Trophoblast cell (in vitro differentiated cells and primary cell): ENCODE measurements at regions not wholly inside any gene's neighbourhood (a gene's known extent, or its start where the extent isn't known, plus 50 kb on each side); places are given as distances from the start of the nearest gene placed in this dataset.

Experiments
- DNase-seq, 2 donors: peaks; one replicate each; pipeline ENCODE4 v3.0.0-alpha.2; 2016
- H2AFZ ChIP-seq: 2 replicates; pipeline ENCODE4 v1.6.1; 2013; ENCODE audit warnings: low read length, moderate library complexity, mild to moderate bottlenecking; ENCODE audit not compliant: insufficient read depth, poor library complexity
- H2AK5ac ChIP-seq: 2 replicates; pipeline ENCODE4 v1.6.1; 2013; ENCODE audit warnings: mild to moderate bottlenecking, low read length
- H2BK120ac ChIP-seq: 2 replicates; pipeline ENCODE4 v1.6.1; 2013; ENCODE audit warnings: low read length, mild to moderate bottlenecking, moderate library complexity; ENCODE audit not compliant: insufficient read depth, poor library complexity
- H2BK12ac ChIP-seq: 2 replicates; pipeline ENCODE4 v1.6.1; 2013; ENCODE audit warnings: mild to moderate bottlenecking, low read length, moderate library complexity
- H2BK5ac ChIP-seq: 2 replicates; pipeline ENCODE4 v1.6.1; 2013; ENCODE audit warnings: low read length, low read depth, moderate library complexity, mild to moderate bottlenecking; ENCODE audit not compliant: poor library complexity
- H3K14ac ChIP-seq: 2 replicates; pipeline ENCODE4 v1.6.1; 2013; ENCODE audit warnings: mild to moderate bottlenecking, low read length
- H3K18ac ChIP-seq: 2 replicates; pipeline ENCODE4 v1.6.1; 2013; ENCODE audit warnings: mild to moderate bottlenecking, low read length
- H3K23ac ChIP-seq: 2 replicates; pipeline ENCODE4 v1.6.1; 2013; ENCODE audit warnings: low read length
- H3K27ac ChIP-seq: 2 replicates; pipeline ENCODE4 v1.5.1; 2013; ENCODE audit warnings: low read depth, mild to moderate bottlenecking, inconsistent platforms, low read length, moderate library complexity
- H3K27me3 ChIP-seq: 2 replicates; pipeline ENCODE4 v1.6.1; 2013; ENCODE audit warnings: inconsistent platforms, mild to moderate bottlenecking, low read length, moderate library complexity; ENCODE audit not compliant: insufficient read depth
- H3K36me3 ChIP-seq, 2 experiments: 1 replicate in 1 of 2; 2 replicates in 1 of 2; pipeline ENCODE4 v1.6.1; 2013; ENCODE audit warnings: low read length in 2 of 2, mild to moderate bottlenecking in 2 of 2, moderate library complexity in 1 of 2; ENCODE audit not compliant: insufficient read depth in 2 of 2, control insufficient read depth in 1 of 2
- H3K4ac ChIP-seq: 2 replicates; pipeline ENCODE4 v1.6.1; 2013; ENCODE audit warnings: low read depth, mild to moderate bottlenecking, low read length, moderate library complexity
- H3K4me1 ChIP-seq, 2 experiments: 1 replicate in 1 of 2; 2 replicates in 1 of 2; pipeline ENCODE4 v1.6.1; 2013; ENCODE audit warnings: low read length in 2 of 2, mild to moderate bottlenecking in 2 of 2, moderate library complexity in 1 of 2; ENCODE audit not compliant: insufficient read depth in 2 of 2, control insufficient read depth in 1 of 2
- H3K4me2 ChIP-seq: 2 replicates; pipeline ENCODE4 v1.6.1; 2013; ENCODE audit warnings: inconsistent platforms, mild to moderate bottlenecking, low read length, moderate library complexity
- H3K4me3 ChIP-seq: 2 replicates; pipeline ENCODE4 v1.5.1; 2013; ENCODE audit warnings: mild to moderate bottlenecking, low read depth, low read length, inconsistent platforms
- H3K79me1 ChIP-seq: one replicate; pipeline ENCODE4 v1.6.1; 2013; ENCODE audit warnings: low read length
- H3K79me2 ChIP-seq: 2 replicates; pipeline ENCODE4 v1.6.1; 2013; ENCODE audit warnings: low read length, mild to moderate bottlenecking; ENCODE audit not compliant: control insufficient read depth, insufficient read depth, poor library complexity
- H3K9ac ChIP-seq: 2 replicates; pipeline ENCODE4 v1.6.1; 2013; ENCODE audit warnings: mild to moderate bottlenecking, low read length
- H3K9me3 ChIP-seq: 2 replicates; pipeline ENCODE4 v1.6.1; 2013; ENCODE audit warnings: low read depth, mild to moderate bottlenecking, control low read depth, inconsistent platforms, low read length; ENCODE audit not compliant: insufficient read depth
- H4K12ac ChIP-seq: 2 replicates; pipeline ENCODE4 v1.6.1; 2013; ENCODE audit warnings: low read depth, mild to moderate bottlenecking, low read length, moderate library complexity
- H4K8ac ChIP-seq: 2 replicates; pipeline ENCODE4 v1.6.1; 2013; ENCODE audit warnings: low read depth, mild to moderate bottlenecking, low read length, moderate library complexity
- H4K91ac ChIP-seq: one replicate; pipeline ENCODE4 v1.6.1; 2013; ENCODE audit warnings: low read depth, mild to moderate bottlenecking, low read length, moderate library complexity
- WGBS: extraction: QIAGEN DNeasy Blood & Tissue Kit; methylation state at CpG from one replicate; pipeline ENCODE4 v1.1.7; 2013; ENCODE audit warnings: missing lambda C conversion rate; ENCODE audit not compliant: insufficient read length, insufficient coverage; ENCODE audit errors: extremely low coverage; 5-methylcytosine and 5-hydroxymethylcytosine counted together

DNA sequence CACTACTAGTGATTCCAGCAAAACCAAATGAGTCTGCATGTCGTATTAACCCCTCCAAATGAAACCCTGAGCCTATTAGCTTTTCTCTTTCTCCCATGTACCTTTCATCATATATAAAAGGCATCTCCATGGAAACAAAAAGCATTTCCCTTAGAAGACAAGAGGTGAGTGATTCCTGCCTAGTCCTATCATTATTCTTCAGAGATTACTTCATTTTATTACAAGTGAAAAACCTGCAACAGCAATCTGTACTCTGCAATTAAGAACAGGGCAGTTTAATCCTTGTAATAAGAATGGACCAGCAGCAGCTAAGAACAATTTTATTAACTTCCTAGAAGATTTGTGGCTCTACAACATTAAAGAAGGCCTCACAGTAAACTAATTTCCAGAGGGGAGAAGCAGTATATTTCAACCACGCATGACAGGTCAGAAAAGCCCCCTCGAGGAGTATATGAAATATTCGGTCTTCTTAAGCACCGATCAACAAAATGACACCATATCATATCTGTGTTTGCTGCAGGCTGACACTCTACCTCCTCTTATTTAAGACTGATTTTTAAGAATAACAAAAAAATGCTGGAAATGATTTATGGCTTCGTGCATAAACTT, 132.3 kb upstream of the TFPI start:
- WGBS, result no CpG with 5 or more reads among the region's 6 CpGs
- no peak overlapping the region for H4K91ac ChIP-seq
- H2BK12ac ChIP-seq, result no peak overlapping the region
- H3K27me3 ChIP-seq, result no peaks in the 10 kb centered on the region
- H3K79me1 ChIP-seq, result no peaks in the 10 kb centered on the region
- H3K23ac ChIP-seq, result no peak overlapping the region
- DNase-seq, result no peak
- no peak overlapping the region for H3K4ac ChIP-seq
- H3K9me3 ChIP-seq, result no peaks in the 10 kb centered on the region
- no peak overlapping the region for H2BK5ac ChIP-seq
- no peaks in the 10 kb centered on the region for H3K4me1 ChIP-seq
- H3K27ac ChIP-seq, result no peak overlapping the region
- H3K36me3 ChIP-seq, result no peaks in the 10 kb centered on the region
- no peak overlapping the region for H2AK5ac ChIP-seq
- H3K18ac ChIP-seq, result no peak overlapping the region
- no peak overlapping the region for H3K14ac ChIP-seq
- H3K9ac ChIP-seq, result no peak overlapping the region
- H4K12ac ChIP-seq, result no peak overlapping the region
- no peak overlapping the region for H3K4me3 ChIP-seq
- H3K79me2 ChIP-seq, result no peaks in the 10 kb centered on the region
- no peak overlapping the region for H4K8ac ChIP-seq
- H3K4me2 ChIP-seq, result no peak overlapping the region
- no peak overlapping the region for H2AFZ ChIP-seq
- no peak overlapping the region for H2BK120ac ChIP-seq

DNA sequence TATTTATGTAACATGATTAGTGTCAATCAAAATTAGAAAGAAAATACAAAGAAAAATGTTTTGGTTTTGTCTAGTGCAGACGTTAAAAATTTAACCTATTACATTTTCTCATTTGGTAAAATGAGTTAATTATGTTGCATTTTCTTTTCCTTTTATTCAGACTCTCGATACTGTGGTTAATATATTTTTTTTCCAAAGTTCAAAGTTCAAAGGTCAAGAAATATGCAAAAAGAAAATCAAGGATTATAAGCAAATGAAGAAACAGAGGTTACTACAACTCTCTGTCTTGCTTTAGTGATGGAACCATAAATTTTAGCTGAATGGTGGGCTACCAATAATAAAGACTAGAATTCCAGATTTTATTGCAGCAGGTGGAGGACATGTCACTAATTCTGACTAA, 133.3 kb upstream of the TFPI start:
- Histone ChIP-seq H4K12ac (no peak overlapping the region), H3K27ac (no peak overlapping the region), H3K18ac (no peak overlapping the region), H2AFZ (no peak overlapping the region), H4K8ac (no peak overlapping the region), H2BK12ac (no peak overlapping the region), H3K23ac (no peak overlapping the region), H3K79me1 (no peaks in the 10 kb centered on the region), H3K4me1 (no peaks in the 10 kb centered on the region), H4K91ac (no peak overlapping the region), H3K4ac (no peak overlapping the region), H2AK5ac (no peak overlapping the region), H2BK120ac (no peak overlapping the region), H3K27me3 (no peaks in the 10 kb centered on the region), H3K9me3 (no peaks in the 10 kb centered on the region), H3K36me3 (no peaks in the 10 kb centered on the region), H3K4me2 (no peak overlapping the region), H2BK5ac (no peak overlapping the region), H3K79me2 (no peaks in the 10 kb centered on the region), H3K14ac (no peak overlapping the region), H3K9ac (no peak overlapping the region), H3K4me3 (no peak overlapping the region)
- DNase-seq, result no peak
- WGBS, result no CpG with 5 or more reads among the region's 2 CpGs

DNA sequence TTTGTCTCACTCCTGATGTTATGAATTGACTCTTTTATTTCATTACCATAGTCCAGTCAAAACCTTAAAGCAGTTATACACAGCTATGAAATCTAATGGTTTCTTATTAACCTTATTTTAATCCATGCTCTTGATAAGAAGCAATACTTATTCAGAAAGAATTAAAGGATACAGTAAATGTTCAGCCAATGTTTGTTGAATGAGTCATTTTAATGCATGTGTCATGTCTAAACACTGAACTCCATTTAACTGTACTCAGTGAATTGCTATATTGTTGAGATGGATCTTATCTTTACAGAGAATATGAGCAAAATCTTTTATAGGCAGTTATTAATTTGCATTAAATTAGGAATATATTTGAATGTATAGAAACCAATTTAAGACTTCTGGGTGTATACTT, 135.1 kb upstream of the TFPI start:
- Histone ChIP-seq H3K36me3 (no peaks in the 10 kb centered on the region), H3K14ac (no peak overlapping the region), H2BK5ac (no peak overlapping the region), H3K27ac (no peak overlapping the region), H4K12ac (no peak overlapping the region), H3K4me1 (no peaks in the 10 kb centered on the region), H2BK120ac (no peak overlapping the region), H2BK12ac (no peak overlapping the region), H4K8ac (no peak overlapping the region), H3K18ac (no peak overlapping the region), H2AFZ (no peak overlapping the region), H3K4ac (no peak overlapping the region), H3K4me2 (no peak overlapping the region), H3K79me1 (no peaks in the 10 kb centered on the region), H3K23ac (no peak overlapping the region), H4K91ac (no peak overlapping the region), H3K9me3 (no peaks in the 10 kb centered on the region), H3K79me2 (no peaks in the 10 kb centered on the region), H2AK5ac (no peak overlapping the region), H3K27me3 (no peaks in the 10 kb centered on the region), H3K9ac (no peak overlapping the region), H3K4me3 (no peak overlapping the region)
- no peak for DNase-seq

DNA sequence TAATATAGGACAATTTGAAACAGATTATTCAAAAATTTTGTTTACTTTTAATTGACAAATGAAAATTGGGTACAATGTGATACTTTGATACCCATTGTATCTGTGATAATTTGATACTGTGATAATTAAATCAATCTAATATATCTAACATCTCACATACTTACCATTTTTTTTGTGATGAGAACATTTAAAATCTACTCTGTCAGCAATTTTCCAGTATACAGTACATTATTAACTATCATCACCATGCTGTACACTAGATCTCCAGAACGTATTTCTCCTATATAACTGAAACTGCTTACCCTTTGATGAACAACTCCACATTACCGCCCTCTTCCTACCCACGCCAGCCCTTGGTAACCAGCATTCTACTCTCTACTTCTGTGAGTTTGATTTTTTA, 139.7 kb upstream of the TFPI start:
- H3K4me3 ChIP-seq, result no peak overlapping the region
- no peak overlapping the region for H3K27ac ChIP-seq
- no peak overlapping the region for H3K4ac ChIP-seq
- H4K91ac ChIP-seq, result no peak overlapping the region
- H3K14ac ChIP-seq, result no peak overlapping the region
- H3K27me3 ChIP-seq, result no peaks in the 10 kb centered on the region
- H3K79me1 ChIP-seq, result no peaks in the 10 kb centered on the region
- H3K23ac ChIP-seq, result no peak overlapping the region
- no peak overlapping the region for H2AK5ac ChIP-seq
- no peak for DNase-seq
- H2BK5ac ChIP-seq, result no peak overlapping the region
- no CpG with 5 or more reads among the region's 3 CpGs for WGBS
- no peak overlapping the region for H3K9ac ChIP-seq
- H4K12ac ChIP-seq, result no peak overlapping the region
- H3K18ac ChIP-seq, result no peak overlapping the region
- no peaks in the 10 kb centered on the region for H3K4me1 ChIP-seq
- no peaks in the 10 kb centered on the region for H3K9me3 ChIP-seq
- no peak overlapping the region for H2BK120ac ChIP-seq
- H3K79me2 ChIP-seq, result no peaks in the 10 kb centered on the region
- no peak overlapping the region for H2BK12ac ChIP-seq
- H2AFZ ChIP-seq, result no peak overlapping the region
- no peak overlapping the region for H3K4me2 ChIP-seq
- no peaks in the 10 kb centered on the region for H3K36me3 ChIP-seq
- no peak overlapping the region for H4K8ac ChIP-seq
